ENCODE measurements at regions not wholly inside any gene's neighbourhood (a gene's known extent, or its start where the extent isn't known, plus 50 kb on each side); places are given as distances from the start of the nearest gene placed in this dataset.
"Not testable (repeated sequence)": the region's sequence is repeated elsewhere in the genome, so short reads cannot be mapped to it uniquely, and the experiment has no call there.

- DNase-seq: no peak
Observed at GRCh38 chr1:88455621-88456256, 228.3 kb upstream of the PKN2 start.

DNA sequence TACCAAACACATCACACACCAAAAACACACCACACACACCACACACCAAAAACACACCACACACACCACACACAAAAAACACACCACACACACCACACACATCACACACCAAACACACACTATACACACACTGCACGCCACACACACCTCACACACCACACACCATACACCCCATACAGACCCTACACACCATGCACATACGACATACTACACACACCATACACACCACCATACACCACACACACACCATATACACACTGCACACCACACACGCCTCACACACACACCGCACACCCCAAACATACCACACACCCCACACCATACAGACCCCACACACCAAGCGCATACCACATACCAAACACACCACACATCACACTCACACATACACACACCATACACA lies 226.9 kb upstream of the PKN2 start:
- DNase-seq: no peak

DNA sequence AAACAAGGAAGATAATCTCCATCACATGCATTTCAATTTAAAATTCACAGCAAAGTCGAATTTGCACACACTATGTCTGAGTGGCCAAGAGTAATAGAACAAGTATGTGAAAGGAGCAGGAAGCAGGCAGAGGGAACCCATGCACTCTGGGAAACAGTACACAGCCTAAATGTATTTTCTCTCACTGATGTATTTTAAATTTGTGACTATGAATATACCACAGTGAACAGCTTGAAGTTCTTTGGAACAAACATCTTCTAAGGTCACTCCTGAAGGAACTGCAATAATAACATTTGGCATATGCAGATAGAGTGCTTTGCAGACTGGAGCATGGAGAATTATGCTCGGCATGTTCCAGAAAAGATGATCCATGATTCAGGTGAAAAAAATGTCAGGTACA lies 223.1 kb upstream of the PKN2 start:
- DNase-seq: no peak

DNA sequence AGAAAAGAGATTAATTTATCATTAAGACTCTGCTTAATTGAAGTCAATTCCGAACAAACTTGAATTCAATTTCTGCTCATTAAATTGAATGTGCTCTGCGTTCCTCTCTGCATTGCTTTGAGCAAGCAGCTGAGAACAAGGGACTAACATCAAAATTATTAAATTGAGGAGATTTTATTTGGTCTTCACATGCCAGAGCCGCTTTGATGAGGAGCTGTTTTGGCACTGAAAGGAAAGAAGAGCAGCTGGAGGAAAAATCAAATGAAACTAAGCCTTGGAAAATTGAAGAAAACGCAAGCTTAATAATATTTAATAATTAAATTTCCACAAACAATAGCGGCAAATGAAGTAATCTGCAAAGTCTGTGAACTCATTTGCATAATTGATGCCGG lies 222.0 kb upstream of the PKN2 start:
- DNase-seq: no peak

- DNase-seq: peak in 52 of 56 donors; percentile 6 to 83 (median 60)
Observed at GRCh38 chr1:88462488-88463261, 221.4 kb upstream of the PKN2 start.

DNA sequence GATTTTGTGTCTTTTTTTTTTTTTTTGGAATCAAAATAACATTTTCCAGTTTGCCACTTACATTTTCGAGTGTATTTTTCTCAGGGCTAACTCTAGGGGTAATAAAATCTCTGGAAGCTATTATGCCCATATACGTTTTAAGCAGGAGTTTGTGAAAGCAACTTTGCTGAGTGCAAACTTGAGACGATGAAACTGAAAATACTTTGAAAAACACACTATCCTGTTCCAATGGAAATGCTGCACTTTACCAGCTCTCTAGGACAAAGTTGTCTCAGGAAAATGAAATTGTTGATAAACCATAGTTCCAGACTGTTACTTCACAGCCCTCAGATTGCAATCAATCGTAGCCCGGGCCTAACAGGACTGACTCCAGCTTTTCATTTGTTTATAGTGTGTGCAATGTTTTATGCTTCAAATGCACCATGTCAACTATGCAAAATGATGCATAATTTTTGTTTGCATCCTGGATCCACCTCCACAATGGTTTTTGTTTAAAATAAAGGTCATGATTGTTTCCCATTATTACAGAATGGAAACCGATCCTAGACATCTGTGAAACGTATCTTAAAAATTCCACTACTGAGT lies 220.6 kb upstream of the PKN2 start:
- peak in 1 of 56 donors; percentile 2 for DNase-seq

DNA sequence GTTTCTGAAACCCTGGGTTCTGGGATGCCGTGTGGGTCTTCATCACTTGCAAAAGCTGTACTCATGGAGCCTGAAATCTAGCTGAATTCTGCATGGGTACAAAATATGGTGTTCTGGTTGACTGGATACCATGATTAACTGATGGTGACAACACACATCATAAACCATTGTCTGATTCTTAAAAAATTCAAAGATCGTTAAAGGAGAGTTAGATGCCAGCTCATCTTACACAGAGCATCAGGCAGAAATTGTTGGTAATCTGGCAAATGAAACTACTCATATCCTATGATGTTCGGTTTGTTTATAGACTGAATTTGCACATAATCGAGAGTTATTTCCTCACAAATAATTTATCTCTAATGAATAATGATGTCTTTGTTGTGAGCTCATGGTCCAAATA lies 218.1 kb upstream of the PKN2 start:
- DNase-seq: no peak

- DNase-seq: no peak
Observed at GRCh38 chr1:88466899-88467580, 217.0 kb upstream of the PKN2 start.

GRCh38 chr1:88472298-88472697 lies 211.8 kb upstream of the PKN2 start:
- no peak for DNase-seq

DNA sequence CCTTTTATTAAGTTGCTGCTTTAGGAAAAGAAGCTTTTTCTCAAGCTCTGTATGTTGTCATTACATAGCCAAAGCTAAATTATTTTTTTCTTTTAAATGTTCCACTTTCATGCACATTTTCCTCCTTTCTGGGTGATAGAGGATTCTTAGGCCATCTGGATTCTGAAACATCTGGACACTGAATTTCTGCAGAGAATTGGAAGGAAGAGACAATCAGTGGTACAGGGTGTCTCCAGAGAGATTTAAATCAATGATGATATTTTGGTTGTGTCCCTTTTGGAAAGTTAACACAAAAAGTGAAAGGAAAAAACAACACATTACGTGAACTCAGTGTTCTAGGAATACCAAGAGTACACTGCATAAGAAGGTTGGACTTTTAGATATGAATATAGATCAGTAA lies 211.4 kb upstream of the PKN2 start:
- no peak for DNase-seq

GRCh38 chr1:88474555-88475304 lies 209.3 kb upstream of the PKN2 start:
- no peak for DNase-seq

GRCh38 chr1:88484881-88485280 lies 199.2 kb upstream of the PKN2 start:
- no peak for DNase-seq

- DNase-seq: no peak
Observed at GRCh38 chr1:88488237-88488636, 195.8 kb upstream of the PKN2 start.

DNA sequence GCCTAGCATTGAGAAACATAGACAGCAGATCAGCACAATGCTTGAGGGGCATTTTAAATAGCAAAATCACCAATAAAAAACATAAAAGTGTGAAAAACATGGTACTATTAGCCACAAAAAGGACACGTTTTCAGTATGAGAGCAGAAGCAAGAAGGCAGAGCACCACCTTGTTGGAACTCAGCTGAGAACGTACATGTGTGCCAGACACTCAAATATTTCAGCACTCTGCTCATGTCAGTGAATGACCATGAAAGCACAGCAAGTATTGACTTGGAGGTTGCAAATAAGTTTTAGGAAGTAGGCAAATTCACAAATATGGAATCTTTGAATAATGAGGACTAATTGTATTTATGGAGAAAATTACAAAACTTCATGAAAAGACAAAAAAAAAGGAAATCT lies 193.4 kb upstream of the PKN2 start:
- DNase-seq: no peak

DNA sequence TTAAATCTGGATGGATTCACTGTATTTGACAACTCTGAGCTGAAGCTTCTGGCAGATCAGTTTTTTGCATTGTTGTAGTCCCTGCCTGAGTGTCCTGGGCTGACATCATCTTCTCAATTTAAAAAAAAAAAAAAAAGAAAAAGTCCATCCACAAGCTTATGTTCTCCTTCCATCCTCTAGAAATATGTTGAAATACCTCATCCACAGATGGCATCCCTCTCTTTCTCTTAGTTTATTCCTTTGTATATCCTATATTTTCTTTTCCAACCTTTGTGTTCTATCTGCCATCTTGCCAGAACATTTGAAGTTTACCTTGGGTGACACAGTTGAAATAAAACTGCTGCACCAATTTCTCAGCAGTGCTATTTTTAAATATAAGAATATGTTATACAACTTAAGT lies 184.4 kb upstream of the PKN2 start:
- no peak for DNase-seq

GRCh38 chr1:88502886-88503285 lies 181.2 kb upstream of the PKN2 start:
- DNase-seq: no peak

GRCh38 chr1:88503646-88504045 lies 180.4 kb upstream of the PKN2 start:
- DNase-seq: no peak

GRCh38 chr1:88504601-88505000 lies 179.5 kb upstream of the PKN2 start:
- no peak for DNase-seq

DNA sequence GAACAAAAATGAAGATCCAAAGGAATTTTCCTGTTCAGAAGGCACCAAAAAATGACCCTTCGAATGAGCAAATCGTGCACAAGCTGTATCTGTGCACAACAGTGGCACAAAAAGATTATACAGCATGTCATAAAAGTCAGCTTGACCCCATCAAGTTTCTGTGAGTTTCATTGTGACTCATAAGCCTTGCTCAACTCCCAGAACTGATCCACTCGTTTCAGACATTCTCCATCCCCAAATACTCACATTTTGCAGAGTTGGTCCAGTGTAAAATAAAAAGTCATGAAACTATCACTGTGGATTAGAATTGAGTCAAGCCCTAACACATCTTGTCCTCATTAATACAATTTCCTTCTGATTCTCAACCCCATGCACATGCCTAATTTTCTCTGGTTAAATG lies 174.7 kb upstream of the PKN2 start:
- no peak for DNase-seq

DNA sequence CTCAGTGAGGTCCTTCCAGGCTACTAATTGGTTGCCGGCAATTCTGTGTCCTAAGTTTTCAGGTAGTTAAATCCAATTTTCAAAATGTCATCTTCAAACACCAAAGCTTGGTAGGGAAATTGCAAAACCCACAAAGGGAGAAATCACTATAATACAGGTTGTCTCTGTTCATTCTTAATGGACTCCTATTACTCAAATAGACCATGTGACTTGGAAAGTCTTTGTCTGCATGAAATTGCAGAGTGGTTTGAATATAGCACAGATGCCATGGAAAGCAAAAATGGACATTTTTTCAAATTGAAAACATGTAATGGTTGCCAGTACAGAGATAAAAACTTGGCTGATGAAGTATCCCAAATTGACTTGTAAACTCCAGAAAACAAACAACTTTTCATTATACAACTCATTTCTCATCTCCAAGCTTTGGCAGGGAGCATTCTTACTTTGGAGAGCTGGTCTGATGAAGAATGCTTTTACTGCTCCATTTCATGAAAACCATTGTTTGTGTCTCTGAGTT lies 169.5 kb upstream of the PKN2 start:
- DNase-seq: no peak

- not testable (repeated sequence) for DNase-seq
Observed at GRCh38 chr1:88517499-88517898, 166.6 kb upstream of the PKN2 start.
